ENCODE measurements at regions not wholly inside any gene's neighbourhood (a gene's known extent, or its start where the extent isn't known, plus 50 kb on each side); places are given as distances from the start of the nearest gene placed in this dataset.
"Not testable (repeated sequence)": the region's sequence is repeated elsewhere in the genome, so short reads cannot be mapped to it uniquely, and the experiment has no call there.

DNA sequence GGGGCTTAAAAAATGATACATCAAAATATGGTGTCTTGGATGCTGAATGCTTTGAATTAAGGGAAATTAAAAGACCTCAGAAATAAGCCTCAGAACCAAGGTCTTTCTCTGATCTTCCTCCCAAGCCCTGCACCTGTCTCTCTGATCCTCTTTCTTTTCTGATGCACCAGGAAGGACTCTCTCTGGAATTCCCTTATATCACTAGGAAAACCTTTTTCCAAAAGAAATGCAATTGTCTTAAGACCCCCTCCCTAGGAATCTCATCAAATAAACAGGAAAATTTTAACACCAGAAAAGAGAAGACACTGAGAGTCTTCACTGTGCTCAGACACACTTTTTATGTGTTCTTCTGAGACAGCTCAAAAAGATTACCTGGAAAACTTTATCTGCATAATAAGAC lies 159.5 kb upstream of the PTBP2 start:
- FAIRE-seq, result no peak

DNA sequence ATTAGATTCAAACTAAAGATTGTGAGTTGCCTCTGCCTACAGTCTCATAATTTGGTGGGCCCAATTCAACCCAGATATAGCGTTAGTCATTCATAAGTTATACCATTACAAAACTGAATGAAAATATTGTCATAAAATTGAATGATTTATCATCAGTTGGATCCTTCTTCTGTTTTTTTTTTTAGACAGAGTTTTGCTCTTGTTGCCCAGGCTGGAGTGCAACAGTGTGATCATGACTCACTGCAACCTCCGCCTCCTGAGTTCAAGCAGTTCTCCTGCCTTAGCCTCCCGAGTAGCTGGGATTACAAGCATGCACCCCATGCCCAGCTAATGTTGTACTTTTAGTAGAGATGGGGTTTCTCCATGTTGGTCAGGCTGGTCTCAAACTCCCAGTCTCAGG lies 157.2 kb upstream of the PTBP2 start:
- not testable (repeated sequence) for FAIRE-seq

DNA sequence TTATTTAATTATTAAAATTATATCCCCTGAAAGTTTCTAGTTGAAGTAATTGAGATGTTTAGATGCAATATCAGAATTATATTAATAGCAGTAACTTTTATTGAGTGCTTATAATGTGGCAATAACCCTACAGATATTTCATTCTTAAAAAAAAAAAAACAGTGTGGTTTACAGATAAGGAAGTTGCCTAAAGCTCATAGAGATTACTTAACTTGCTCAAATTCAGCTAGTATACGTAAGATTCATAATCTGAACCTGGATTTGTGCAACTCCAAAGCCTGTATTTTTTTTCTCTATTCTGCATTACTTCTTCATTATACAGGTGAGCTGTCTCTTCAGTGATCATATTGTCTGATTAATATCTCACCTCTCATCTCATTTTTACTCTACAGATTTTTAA lies 156.0 kb upstream of the PTBP2 start:
- FAIRE-seq, result no peak

DNA sequence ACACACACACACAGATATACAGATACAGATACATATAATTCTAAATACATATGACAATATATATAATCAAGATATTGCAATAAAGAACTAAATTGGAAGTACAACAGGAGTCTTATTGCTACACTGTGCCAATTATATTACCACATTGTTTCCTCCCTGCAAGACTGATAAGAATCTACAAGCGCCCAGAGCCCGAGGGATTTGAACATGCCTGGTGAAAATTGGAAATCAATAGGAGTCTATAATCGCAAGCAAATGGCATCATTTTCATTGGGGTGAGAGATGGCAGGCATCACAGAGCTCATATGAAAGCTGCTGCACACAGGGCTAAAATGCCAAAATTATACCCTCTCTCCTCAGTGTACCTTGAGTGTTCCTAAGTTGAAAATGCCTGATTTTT lies 152.9 kb upstream of the PTBP2 start:
- FAIRE-seq, result no peak

DNA sequence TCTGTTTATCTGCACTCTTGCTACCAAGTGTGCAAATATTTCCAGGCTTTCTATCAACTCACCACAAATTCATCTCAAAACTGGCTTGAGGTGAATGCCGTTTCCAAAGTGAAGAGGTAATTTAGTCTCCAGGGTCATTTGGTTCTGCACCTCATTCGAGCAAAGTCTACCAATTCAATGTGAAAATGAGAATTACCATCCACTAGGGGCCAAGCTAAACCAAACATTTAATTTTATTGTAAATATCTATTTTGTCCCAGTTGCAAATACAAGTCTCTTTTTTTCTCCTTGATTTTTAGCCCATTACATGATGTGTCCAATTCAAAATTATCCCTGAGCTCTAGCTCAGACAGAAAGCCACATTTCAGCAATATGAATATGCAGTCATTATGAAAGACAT lies 152.3 kb upstream of the PTBP2 start:
- no peak for FAIRE-seq

DNA sequence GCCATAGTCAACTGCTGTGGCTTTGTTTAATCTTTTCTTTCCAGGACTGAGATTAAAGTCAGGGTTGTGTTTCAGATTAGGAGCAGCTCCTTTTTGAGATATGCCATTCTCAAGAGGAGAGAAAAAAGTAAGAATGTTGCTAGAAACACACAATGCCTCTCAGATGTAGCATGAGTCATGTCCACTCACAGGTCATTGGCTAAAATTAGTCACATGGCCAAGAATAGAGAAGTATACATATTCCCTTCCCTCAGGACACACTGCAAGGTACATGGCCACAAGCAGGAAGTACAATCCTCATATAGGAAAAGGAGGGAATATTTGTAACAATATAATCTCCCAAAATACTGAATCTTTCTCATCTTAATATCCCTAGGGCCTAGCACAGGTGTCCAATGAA lies 141.9 kb upstream of the PTBP2 start:
- no peak for FAIRE-seq

DNA sequence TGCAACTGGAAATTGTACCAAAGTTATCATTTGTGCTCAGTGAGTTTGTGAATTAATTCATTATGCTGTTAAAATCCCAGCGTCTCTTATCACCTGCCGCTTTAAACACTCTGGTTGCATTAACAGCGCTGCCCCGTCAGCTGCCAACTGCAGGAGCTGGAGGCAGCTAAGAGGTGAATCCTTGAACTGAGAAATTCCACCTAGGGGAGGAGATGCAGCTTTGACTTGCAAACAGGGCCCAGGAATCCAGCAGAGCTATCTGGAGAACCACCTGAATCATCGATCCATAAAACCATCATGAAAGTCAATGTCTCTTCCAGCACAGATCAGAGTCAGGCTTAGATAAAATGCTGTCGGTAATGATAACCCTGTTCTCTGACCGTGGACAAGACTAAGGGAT lies 140.7 kb upstream of the PTBP2 start:
- FAIRE-seq, result no peak

DNA sequence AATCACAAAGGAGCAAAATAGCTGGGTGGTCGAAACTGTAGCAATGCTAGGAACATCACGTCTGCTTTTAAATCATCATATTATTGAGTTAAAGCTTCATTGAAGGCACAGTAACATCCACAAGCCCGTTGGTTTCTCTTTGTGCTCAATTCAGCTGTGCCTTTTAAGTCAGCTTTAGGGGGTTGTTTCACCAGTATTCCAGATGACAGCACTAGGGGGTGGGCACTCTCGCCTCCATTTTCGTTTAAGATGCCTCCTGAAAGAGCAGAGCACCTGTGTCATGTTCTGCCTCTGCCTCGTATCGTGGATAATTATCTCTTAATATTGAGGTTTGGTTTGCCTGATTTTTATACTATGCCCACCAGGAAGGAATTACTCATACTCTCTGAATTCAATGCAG lies 139.8 kb upstream of the PTBP2 start:
- no peak for FAIRE-seq

DNA sequence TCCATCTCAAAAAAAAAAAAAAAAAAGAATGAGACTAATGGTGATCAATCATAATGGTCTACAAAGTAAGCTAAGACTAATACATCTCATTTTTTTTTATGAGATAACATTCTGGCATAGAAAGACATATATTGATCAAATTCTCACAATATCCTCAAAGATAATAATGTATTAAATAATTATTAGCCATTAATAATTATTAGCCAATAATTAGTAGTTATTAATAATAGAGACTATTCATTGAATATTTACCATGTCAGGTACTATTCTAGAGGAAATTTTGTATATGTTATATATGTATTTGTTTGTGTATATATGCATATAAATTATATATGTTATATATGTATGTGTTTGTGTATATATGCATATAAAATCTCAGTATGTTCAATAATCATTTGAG lies 137.7 kb upstream of the PTBP2 start:
- FAIRE-seq, result peak; percentile 46

DNA sequence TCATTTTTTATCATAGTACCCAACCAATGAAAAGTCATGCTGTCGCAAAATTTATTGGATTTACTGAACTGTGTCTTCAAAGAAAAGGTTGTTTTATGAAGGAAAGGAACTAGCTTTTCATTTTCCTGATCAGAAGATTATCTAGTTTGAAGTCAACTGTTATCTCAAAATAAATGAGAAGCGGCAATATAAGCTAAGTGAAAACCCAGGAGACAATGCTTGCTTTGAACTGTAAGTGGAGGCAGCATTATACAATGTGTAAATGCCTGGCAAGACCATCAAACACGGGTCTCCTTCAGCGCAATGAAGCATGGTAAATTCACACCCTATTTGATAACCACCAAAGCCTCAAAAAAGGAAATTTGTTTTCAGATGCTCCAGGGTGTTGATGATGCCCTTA lies 134.4 kb upstream of the PTBP2 start:
- no peak for FAIRE-seq

DNA sequence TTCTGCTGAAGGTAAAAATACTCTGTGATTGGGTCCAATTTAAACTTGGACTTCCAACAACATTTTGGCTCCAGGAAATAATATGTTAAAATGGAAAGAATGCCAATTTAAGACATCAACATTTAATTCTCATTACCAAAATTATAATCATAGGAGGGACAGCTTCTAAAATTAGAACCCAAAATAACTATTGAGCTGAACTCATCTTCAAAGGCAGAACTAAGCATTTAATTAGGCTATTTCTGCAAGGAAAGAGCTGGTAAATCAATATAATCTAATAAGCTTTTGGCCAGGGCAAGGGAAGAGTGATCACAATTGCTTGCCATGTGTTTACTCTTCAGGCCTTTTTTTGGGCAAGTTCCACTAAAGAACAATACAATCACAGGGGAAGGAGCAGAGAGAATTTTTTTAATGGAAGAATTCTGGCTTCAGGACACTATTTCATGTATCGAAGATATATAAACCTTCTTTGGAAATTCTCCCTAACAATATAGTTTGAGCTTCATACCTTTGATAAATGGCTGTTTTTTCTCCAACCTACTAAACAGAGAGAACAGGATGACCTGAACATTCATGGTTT lies 133.1 kb upstream of the PTBP2 start:
- FAIRE-seq, result no peak

DNA sequence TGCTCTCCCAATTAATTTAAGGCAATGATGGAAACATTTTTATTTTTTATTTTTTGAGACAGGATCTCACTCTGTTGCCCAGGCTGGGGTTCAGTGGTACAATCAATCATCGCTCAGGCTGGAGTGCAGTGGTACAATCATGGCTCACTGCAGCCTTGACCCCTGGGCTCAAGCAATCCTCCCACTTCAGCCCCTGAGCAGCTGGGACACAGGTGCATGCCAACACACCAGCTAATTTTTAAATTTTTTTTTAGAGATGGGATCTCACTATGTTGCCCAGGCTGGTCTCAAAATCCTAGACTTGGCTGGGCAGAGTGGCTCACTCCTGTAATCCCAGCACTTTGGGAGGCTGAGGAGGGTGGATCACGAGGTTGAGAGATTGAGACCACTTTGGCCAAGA lies 126.1 kb upstream of the PTBP2 start:
- FAIRE-seq, result not testable (repeated sequence)

DNA sequence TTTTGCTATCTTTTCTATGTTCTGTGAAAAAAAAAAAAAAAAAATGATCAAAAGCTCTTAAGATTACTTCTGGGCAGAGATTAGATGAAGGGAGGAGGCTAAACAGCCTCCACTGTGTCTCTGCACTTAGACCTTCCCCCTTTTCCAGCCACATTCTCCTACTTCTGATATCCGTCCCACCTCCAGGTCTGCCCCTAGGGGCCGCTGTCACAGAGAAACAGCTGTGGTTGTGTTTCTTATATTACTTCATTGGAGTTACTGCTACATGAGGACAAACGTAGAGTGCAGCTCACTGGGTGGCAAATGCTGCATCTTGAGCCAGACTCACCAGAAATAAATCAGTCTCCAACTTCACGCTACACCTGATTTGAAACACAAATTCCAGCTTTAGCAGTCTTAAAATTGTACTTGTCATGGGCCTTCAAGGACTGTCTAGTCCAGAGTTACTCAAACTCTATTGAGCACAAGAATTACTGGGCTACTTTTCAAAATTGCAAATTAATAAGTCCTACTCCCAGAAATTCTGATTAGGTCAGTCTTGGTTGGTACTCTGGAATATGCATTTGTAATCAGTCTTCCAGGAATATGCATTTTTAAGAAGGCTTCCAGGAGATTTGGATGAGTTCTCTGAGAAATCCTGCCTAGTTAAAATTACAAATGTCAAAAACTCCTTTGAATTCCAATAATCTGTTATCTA lies 125.2 kb upstream of the PTBP2 start:
- FAIRE-seq, result no peak

DNA sequence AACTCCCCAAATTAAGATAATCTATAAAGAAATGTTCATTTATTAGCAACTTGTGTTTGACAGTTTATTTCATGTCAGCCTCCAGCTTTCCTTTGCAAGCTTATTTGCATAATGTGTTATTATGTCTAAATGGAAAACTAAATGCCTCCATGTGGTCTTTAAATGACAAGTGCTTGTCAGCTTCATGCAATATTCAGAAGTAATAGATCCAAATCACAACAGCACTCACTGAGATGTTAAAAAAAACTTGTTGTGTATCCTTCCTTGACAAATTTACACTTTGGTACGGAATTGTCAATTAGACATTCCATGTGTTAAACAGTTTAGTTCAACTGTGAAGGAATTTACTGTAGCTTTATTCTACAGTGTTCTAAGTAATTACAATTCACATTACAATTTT lies 124.4 kb upstream of the PTBP2 start:
- no peak for FAIRE-seq

DNA sequence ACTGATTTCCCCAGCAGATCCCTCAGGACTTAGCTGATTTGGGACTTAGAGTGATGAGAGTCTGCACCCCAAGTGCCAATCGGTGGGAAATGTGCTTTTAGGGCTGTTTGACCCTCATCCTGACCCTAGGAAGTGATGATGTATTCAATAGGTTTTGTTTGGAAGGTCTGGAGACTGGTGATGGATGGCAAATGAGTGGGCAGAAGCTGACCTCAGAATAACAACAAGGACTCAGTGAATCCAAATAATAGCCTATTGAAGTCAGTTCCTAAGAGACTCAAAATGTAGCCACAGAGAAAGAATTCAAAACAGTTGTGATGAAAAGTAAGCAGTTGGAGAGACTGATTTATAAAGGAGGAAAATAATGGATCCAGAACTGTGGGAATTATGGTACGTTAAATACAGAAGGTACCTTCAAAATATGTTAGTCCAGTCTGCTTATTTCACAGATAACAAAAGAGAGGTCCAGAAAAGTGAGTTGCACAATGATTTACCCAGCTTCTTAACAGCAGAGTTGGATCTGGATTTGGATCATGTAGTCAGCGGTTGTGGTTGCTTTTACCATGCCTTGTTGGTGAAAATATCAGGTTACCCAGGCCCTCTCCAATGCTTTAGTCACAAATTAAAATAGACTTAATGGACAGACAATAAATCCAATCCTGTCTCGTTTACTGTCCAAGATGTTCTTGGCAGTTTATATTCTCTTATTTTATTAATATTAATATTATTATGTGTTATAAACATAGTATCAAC lies 123.0 kb upstream of the PTBP2 start:
- no peak for FAIRE-seq

DNA sequence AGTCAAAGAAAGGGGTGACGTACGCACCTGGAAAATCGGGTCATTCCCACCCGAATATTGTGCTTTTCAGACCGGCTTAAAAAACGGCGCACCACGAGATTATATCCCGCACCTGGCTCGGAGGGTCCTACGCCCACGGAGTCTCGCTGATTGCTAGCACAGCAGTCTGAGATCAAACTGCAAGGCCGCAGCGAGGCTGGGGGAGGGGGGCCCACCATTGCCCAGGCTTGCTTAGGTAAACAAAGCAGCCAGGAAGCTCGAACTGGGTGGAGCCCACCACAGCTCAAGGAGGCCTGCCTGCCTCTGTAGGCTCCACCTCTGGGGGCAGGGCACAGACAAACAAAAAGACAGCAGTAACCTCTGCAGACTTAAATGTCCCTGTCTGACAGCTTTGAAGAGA lies 117.0 kb upstream of the PTBP2 start:
- not testable (repeated sequence) for FAIRE-seq

DNA sequence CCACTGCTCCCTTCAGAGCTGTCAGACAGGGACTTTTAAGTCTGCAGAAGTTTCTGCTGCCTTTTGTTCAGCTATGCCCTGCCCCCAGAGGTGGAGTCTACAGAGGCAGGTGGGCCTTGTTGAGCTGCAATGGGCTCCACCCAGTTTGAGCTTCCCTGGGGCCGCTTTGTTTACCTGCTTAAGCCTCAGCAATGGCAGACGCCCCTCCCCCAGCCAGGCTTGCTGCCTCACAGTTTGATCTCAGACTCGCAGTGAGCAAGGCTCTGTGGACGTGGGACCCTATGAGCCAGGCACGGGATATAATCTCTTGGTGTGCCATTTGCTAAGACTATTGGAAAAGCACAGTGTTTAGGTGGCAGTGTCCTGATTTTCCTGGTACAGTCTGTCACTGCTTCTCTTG lies 104.2 kb upstream of the PTBP2 start:
- not testable (repeated sequence) for FAIRE-seq

DNA sequence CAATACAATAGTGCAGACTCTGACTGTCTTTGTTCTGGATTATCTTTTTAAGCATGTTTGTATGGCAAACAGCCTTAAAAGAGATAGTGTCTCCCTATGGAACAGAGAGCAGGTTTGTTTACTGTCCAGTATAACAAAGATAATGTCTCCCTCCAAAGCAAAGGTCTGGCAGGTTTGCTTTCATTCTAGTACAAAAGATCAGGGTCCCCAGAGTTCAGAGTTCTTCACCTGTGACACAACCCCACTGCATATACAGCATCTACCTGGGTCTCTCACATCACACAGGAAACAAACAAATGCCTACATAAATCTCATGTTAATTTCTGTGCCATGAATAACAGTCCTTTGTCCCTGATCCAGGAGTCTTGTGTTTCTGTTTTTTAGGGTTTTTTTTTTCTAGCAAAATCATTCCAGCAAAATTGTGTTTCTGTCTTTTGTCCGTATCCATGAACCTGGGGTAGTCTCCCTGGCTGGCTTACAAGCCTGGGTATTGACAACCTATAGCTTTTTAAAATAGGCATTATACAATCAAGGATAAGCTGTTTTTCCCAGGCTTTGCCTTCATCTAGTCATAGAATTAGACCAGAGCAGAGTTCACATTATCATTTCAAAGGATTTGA lies 89.4 kb upstream of the PTBP2 start:
- FAIRE-seq, result no peak

DNA sequence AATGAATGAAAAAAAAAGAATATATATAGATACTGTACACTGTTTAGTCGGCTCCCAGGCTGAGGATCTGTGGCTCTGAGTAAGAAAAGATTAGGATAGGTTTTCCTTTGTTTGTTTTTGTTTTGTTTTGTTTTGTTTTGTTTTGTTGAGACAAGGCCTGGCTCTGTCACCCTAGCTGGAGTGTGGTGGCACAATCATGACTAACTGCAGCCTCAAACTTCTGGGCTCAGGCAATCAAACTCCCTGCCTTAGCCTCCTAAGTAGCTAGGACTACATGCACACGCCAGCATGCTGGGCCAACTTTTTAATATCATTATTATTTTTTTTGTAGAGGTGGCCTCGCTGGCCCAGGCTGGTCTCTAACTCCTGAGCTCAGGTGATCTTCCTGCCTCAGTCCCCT lies 87.9 kb upstream of the PTBP2 start:
- no peak for FAIRE-seq

DNA sequence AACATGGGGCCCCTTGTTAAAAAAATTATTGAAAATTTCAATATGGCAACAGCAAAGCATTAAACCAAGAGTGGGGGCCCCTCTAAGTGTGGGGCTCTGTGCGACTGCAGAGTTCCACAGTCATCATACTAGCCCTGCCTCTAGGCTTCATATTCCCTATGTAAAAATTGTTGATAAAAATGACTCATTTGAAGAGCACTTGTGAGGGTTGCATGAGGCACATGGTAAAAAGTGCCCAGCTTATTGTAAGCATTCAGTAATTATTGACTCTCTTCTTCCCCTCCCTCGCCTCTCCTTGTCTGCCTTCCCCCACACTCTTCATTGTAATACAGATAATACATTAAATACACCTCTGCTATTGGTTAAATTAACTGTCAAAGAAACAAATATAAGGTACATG lies 86.7 kb upstream of the PTBP2 start:
- no peak for FAIRE-seq

DNA sequence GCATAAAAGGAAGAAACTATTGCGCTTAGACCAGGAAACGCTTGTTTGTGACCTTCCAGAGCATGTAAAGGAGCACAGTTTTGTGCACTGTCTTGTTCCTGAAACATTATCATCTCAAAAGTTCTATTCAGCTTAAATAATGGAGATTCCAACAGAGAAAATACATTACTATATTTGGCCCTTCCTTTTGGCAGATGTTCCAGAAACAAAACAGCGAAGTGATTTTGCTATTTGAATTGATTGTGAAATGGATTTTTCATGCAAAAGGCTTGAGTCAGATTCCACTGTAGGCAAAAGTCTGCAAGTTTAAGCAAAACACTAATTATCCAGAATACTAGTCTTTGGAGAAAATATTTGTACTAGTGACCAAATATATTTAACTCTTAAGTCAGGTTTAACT lies 80.3 kb upstream of the PTBP2 start:
- no peak for FAIRE-seq

DNA sequence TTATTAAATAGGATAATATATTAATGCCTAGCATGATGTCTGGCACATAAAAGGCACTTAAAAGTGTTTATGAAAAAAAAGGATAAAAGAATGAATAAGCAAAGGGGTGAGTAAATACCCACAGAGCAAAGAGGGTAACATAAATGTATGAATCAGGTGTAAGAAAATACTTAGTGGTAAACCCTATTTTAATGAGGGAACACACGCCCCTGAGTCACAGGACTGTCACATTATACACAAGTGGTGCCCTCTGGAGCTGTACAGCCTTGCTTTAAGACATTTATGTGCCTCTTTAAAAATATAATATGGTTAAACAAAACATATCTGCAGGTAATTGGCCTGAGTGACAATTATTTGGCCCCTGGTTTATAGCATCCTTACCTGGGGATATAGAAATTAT lies 78.1 kb upstream of the PTBP2 start:
- FAIRE-seq, result no peak

DNA sequence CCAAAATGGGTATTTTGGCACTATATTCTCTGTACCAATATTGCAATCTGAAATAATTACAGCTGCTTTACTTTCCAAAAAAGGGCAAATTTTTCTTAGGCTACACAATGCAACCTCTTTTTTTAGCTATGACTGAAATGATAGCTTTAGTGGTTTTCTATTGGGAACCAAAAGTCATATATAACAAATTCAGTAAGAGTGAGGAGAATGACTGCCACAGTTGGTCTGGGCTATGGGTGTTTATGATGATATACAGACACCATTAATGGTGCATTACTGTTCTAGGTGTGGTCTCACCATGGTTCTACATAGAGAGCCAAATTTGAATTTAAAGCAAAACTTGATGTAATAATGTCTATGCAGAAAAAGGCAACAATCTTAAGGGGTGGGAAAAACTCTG lies 72.3 kb upstream of the PTBP2 start:
- no peak for FAIRE-seq

DNA sequence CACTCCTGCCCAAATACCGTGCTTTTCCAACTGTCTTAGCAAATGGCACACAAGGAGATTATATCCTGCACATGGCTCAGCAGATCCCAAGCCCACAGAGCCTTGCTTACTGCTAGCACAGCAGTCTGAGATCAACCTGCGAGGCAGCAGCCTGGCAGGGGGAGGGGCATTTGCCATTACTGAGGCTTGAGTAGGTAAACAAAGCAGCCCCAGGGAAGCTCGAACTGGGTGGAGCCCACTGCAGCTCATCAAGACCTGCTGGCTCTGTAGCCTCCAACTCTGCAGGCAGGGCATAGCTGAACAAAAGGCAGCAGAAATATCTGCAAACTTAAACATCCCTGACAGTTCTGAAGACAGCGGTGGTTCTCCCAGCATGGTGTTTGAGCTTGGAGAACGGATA lies 70.1 kb upstream of the PTBP2 start:
- FAIRE-seq, result no peak

Measured in endometrium (tissue), 2 donors.